ENCODE measurements at regions not wholly inside any gene's neighbourhood (a gene's known extent, or its start where the extent isn't known, plus 50 kb on each side); places are given as distances from the start of the nearest gene placed in this dataset.
"Not testable (repeated sequence)": the region's sequence is repeated elsewhere in the genome, so short reads cannot be mapped to it uniquely, and the experiment has no call there.

DNA sequence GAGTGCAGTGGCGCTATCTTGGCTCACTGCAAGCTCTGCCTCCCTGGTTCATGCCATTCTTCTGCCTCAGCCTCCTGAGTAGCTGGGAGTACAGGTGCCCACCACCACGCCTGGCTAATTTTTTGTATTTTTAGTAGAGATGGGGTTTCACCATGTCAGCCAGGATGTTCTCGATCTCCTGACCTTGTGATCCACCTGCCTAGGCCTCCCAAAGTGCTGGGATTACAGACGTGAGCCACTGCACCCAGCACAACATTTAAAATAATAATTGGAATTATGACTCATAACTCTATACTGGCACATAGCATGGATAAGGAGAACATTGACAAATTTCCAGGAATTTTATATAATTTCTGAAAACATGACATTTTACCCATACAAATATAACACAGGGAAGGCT is 54.2 kb downstream of the DBET start:
- H3K4me1 ChIP-seq (replicated peaks in 1 of 2); H3K4me3 ChIP-seq; in situ Hi-C loops (cut with MboI; ENCODE audit: low pct_unique_long_range_greater_than_20kb in 2 of 9, low sequenced_read_pairs in 9 of 9, unreplicated experiment in 9 of 9); ATAC-seq (replicated peaks in 6 of 8); H3K27ac ChIP-seq: not testable (repeated sequence)
- 0 to 39% (median 10%) methylated on average over 1 to 2 of the region's 4 CpGs; no CpG with 5 or more reads in 3 of the 10 experiments for WGBS, 10 experiments

DNA sequence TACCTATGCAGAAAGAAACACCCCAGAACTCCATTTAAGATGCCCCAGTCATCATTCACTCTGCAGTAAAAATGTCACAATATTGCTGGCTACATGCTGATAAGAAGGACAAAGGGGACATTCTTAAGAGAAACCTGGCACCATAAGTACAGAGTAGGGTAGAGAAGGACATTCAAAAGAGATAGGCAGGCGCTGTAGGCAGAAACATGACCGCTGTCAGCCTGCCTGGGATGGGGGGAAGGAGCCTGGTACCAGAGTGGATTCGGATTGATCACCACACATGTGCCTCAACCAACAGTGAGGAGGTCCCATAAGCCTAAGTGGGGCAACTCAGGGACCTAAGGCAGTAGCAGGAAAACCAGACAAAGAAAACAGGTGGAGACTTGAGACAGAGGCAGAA is 54.1 kb upstream of the DUX4 start:
- H3K27ac ChIP-seq; H3K4me1 ChIP-seq (replicated peaks in 1 of 2); in situ Hi-C loops (cut with MboI; ENCODE audit: low pct_unique_long_range_greater_than_20kb in 2 of 9, low sequenced_read_pairs in 9 of 9, unreplicated experiment in 9 of 9); ATAC-seq (replicated peaks in 6 of 8); H3K4me3 ChIP-seq: not testable (repeated sequence)
- 17% methylated on average over 2 of the region's 3 CpGs; no CpG with 5 or more reads in 9 of the 10 experiments for WGBS, 10 experiments

DNA sequence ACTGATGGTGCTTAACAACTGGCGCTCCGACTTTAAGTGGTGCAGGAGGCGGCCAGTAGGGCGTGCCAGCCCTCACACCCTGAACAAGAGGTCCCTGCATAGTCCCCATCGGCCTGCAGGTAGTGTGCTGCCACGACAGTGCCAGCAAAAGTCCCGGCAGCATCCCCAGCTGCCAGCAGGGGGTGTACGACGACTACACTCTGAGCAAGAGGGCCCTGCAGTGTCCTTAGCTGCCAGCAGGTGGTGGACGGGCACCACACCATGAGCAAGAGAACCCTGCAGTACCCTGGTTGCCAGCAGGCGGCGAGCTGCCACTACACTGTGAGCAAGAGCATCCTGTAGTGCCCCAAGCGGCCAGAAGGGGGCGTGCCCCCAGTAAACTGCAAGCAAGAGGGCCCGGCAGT is 53.5 kb upstream of the DUX4 start:
- no CpG with 5 or more reads among the region's 15 CpGs for WGBS, 10 experiments
- in situ Hi-C loops (cut with MboI; ENCODE audit: low pct_unique_long_range_greater_than_20kb in 2 of 9, low sequenced_read_pairs in 9 of 9, unreplicated experiment in 9 of 9); H3K4me3 ChIP-seq; H3K4me1 ChIP-seq (replicated peaks in 1 of 2); H3K27ac ChIP-seq: not testable (repeated sequence)
- peak in 3 of 8 experiments; percentile 57 to 71 (median 68) for ATAC-seq (replicated peaks in 6 of 8)

DNA sequence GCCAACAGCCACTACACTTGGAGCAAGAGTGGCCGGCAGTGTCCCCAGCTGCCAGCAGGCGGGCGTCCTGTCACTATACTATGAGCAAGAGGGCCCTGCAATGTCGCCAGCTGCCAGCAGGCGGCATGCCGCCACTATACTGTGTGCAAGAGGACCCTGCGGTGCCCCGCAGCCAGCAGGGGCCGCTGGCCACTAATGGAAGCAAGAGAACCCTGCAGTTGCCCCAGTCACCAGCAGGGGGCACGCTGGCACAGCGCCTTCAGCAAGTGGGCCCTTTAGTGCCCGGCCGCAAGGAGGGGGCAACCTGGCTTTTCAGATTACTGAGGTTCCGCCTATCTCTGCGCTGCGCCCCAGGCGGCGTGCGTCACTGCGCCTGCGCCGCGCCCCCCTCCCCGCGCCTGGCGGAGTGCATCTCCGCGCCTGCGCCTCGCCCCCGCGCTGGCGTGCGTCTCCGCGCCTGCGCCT is 53.0 kb upstream of the DUX4 start:
- in situ Hi-C loops (cut with MboI; ENCODE audit: low pct_unique_long_range_greater_than_20kb in 2 of 9, low sequenced_read_pairs in 9 of 9, unreplicated experiment in 9 of 9); H3K4me3 ChIP-seq; H3K27ac ChIP-seq; H3K4me1 ChIP-seq (replicated peaks in 1 of 2): not testable (repeated sequence)
- 71% methylated on average over 4 of the region's 37 CpGs; no CpG with 5 or more reads in 9 of the 10 experiments for WGBS, 10 experiments
- ATAC-seq (replicated peaks in 6 of 8), result peak in 2 of 8 experiments; percentile 68 to 79

DNA sequence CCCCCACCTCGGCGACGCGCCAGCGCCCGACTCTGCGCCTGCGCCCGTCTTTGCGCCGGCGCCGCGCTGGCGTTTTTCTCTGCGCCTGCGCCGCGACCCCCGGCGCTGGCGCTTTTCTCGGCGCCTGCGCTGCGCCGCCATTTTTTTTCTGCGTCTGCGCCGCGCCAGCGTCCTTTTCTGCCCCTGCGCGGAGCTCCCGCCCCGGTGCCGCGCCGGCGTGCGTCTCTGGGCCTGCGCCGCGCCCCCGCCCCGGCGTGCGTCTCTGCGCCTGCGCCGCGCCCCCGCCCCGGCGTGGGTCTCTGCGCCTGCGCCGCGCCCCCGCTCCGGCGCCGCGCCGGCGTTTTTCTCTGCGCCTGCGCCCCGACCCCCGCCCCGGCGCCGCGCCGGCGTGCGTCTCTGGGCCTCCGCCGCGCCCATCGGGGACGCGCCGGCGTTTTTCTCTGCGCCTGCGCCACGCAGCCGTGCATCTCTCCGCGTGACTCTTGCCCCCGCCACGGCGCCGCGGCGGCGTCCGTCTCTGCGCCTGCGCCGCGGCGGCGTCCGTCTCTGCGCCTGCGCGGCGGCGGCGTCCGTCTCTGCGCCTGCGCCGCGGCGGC is 52.4 kb upstream of the DUX4 start:
- H3K4me3 ChIP-seq; H3K4me1 ChIP-seq (replicated peaks in 1 of 2); in situ Hi-C loops (cut with MboI; ENCODE audit: low pct_unique_long_range_greater_than_20kb in 2 of 9, low sequenced_read_pairs in 9 of 9, unreplicated experiment in 9 of 9); H3K27ac ChIP-seq; ATAC-seq (replicated peaks in 6 of 8): not testable (repeated sequence)
- WGBS, 10 experiments, result 80 to 100% (median 88%) methylated on average over 1 to 22 of the region's 118 CpGs; no CpG with 5 or more reads in 6 of the 10 experiments

DNA sequence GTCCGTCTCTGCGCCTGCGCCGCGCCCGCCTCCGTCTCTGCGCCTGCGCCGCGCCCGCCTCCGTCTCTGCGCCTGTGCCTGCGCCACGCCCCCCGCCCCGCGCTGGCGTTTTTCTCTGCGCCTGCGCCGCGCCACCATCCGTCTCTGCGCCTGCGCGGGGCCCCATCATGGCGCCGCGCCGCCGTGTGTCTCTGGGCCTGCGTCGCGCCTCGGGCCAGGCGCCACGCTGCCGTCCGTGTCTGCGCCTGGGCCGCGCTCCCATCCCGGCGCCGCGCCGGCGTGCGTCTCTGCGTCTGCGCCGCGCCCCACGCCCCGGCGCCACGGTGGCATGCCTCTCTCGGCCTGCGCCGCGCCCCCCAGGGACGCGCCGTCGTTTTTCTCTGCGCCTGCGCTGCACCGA is 51.8 kb upstream of the DUX4 start:
- in situ Hi-C loops (cut with MboI; ENCODE audit: low pct_unique_long_range_greater_than_20kb in 2 of 9, low sequenced_read_pairs in 9 of 9, unreplicated experiment in 9 of 9), result no loop called here
- Histone ChIP-seq H3K27ac (no peak overlapping the region), H3K4me3 (no peak overlapping the region), H3K4me1 (replicated peaks in 1 of 2) (no peaks in the 10 kb centered on the region)
- WGBS, 10 experiments, result 90 to 100% (median 94%) methylated on average over 7 to 51 of the region's 70 CpGs; no CpG with 5 or more reads in 3 of the 10 experiments
- ATAC-seq (replicated peaks in 6 of 8), result no peak

DNA sequence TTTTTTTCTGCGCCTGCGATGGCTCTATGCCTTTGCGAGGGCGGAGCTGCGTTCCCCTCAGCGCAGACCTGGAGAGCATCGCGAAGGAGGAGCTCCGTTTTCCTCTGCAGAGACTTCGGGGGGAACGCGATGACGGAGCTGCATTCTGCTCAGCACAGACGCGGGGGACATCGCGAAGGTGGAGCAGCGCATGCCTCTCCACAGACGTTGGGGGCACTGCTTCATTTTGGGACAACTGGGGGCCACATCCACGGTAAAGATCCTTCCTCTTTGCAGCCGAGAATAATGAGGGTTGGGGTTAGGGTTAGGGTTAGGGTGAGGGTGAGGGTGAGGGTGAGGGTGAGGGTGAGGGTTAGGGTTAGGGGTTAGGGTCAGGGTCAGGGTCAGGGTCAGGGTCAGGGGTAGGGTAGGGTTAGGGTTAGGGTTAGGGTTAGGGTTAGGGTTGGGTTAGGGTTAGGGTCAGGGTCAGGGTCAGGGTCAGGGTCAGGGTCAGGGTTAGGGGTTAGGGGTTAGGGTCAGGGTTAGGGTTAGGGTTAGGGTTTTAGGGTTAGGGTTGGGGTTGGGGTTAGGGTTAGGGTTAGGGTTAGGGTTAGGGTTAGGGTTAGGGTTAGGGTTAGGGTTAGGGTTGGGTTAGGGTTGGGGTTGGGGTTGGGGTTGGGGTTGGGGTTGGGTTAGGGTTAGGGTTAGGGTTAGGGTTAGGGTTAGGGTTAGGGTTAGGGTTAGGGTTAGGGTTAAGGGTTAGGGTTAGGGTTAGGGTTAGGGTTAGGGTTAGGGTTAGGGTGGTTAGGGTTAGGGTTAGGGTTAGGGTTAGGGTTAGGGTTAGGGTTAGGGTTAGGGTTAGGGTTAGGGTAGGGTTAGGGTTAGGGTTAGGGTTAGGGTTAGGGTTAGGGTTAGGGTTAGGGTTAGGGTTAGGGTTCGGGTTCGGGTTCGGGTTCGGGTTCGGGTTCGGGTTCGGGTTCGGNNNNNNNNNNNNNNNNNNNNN is 51.1 kb upstream of the DUX4 start:
- in situ Hi-C loops (cut with MboI; ENCODE audit: low pct_unique_long_range_greater_than_20kb in 2 of 9, low sequenced_read_pairs in 9 of 9, unreplicated experiment in 9 of 9); H3K27ac ChIP-seq; H3K4me3 ChIP-seq; H3K4me1 ChIP-seq (replicated peaks in 1 of 2): not testable (repeated sequence)
- WGBS, 10 experiments, result 83 to 100% (median 92%) methylated on average over 1 to 17 of the region's 29 CpGs; no CpG with 5 or more reads in 5 of the 10 experiments
- peak in 3 of 8 experiments; percentile 6 to 37 (median 35) for ATAC-seq (replicated peaks in 6 of 8)
